Prostate gland (tissue), 2 donors: ENCODE measurements at regions not wholly inside any gene's neighbourhood (a gene's known extent, or its start where the extent isn't known, plus 50 kb on each side); places are given as distances from the start of the nearest gene placed in this dataset.
"Not testable (repeated sequence)": the region's sequence is repeated elsewhere in the genome, so short reads cannot be mapped to it uniquely, and the experiment has no call there.

Experiments
- POLR2A ChIP-seq: fragments of 450-650 bp; IDR thresholded peaks from one replicate; pipeline ENCODE4 v1.6.1; 2016; ENCODE audit warnings: antibody characterized with exemption, mild to moderate bottlenecking
- TF ChIP-seq, protein P1 (sequence below), 4 experiments: fragments of 200-600 bp in 2 of 4; fragments of 450-650 bp in 2 of 4; sonication (generic) in 2 of 4; IDR thresholded peaks; 1 replicate in 3 of 4; 2 replicates in 1 of 4; pipeline ENCODE4 v1.5.1; 2016 to 2019; ENCODE audit warnings: antibody characterized with exemption in 4 of 4, mild to moderate bottlenecking in 2 of 4, moderate library complexity in 2 of 4

DNA sequence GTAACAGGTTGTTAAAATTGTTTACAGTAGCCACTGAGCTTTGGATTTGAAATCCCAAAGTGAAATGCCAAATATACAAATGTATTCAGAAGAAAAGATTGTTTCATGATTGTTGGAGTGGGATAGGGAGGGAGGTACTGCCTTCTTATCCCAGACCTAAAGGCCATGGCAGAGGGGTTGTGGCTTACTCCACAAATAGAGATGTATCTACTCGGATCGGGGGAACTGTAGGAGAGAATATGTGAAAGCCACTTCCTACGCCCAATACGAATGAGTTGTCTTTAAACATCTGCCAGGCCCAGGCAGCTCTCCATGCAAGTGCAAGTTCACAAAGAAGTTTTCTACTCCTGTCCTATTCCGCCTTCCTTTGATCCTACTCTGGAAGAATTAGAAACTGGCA is 150.2 kb upstream of the PRSS12 start:
- TF ChIP-seq, protein P1, sequence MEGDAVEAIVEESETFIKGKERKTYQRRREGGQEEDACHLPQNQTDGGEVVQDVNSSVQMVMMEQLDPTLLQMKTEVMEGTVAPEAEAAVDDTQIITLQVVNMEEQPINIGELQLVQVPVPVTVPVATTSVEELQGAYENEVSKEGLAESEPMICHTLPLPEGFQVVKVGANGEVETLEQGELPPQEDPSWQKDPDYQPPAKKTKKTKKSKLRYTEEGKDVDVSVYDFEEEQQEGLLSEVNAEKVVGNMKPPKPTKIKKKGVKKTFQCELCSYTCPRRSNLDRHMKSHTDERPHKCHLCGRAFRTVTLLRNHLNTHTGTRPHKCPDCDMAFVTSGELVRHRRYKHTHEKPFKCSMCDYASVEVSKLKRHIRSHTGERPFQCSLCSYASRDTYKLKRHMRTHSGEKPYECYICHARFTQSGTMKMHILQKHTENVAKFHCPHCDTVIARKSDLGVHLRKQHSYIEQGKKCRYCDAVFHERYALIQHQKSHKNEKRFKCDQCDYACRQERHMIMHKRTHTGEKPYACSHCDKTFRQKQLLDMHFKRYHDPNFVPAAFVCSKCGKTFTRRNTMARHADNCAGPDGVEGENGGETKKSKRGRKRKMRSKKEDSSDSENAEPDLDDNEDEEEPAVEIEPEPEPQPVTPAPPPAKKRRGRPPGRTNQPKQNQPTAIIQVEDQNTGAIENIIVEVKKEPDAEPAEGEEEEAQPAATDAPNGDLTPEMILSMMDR (IDR thresholded peaks at IDR 0.05), result not testable (repeated sequence)
- not testable (repeated sequence) for TF ChIP-seq POLR2A
